ENCODE measurements at regions not wholly inside any gene's neighbourhood (a gene's known extent, or its start where the extent isn't known, plus 50 kb on each side); places are given as distances from the start of the nearest gene placed in this dataset.

- TF ChIP-seq SIN3A (IDR thresholded peaks at IDR 0.05; ENCODE audit: borderline replicate concordance, insufficient read depth, low read length): no peak
- TF ChIP-seq TAF1 (IDR thresholded peaks at IDR 0.05; ENCODE audit: borderline replicate concordance, insufficient read depth, low read length): no peak
- no peak for TF ChIP-seq POLR2AphosphoS5 (IDR thresholded peaks at IDR 0.05; ENCODE audit: low read depth, low read length)
- no peak for TF ChIP-seq REST (IDR thresholded peaks at IDR 0.05; ENCODE audit: insufficient read depth in 1 of 2, low read depth in 2 of 2, low read length in 2 of 2)
- no peak for TF ChIP-seq FOXP2 (optimal IDR thresholded peaks at IDR 0.05; ENCODE audit: borderline replicate concordance, extremely low read depth, extremely low read length, insufficient read depth)
Measured at GRCh38 chr6:94130478-94130877, 711.1 kb upstream of the EPHA7 start.

Data from PFSK-1 (cell line).